GM21528 (cell line): ENCODE measurements at regions not wholly inside any gene's neighbourhood (a gene's known extent, or its start where the extent isn't known, plus 50 kb on each side); places are given as distances from the start of the nearest gene placed in this dataset.

Experiments
- ATAC-seq: cut with Tn5 transposase; IDR thresholded peaks from one replicate; pipeline ENCODE4 v1.9.1; 2021; ENCODE audit warnings: mild to moderate bottlenecking, moderate library complexity; ENCODE audit not compliant: unreplicated experiment, low FRiP score

DNA sequence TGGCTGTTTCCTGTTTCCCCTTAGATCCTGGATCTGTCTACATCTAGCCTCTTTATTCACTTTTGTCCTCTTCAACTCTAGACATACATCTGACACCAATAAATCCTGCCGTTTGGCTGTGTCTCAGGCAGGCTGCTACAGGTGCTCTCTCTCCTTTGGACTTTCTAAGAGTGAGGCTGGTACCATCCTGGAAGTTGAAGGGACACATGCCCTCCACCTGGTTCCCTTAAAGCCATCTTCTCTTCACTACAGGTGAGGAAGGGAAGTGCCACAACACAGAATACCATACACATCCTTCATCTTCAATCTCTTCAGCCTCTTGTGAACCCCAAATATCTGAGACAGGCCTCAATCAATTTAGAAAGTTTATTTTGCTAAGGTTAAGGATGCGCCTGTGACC is 137.9 kb downstream of the BACH1 start:
- ATAC-seq, result no peak

DNA sequence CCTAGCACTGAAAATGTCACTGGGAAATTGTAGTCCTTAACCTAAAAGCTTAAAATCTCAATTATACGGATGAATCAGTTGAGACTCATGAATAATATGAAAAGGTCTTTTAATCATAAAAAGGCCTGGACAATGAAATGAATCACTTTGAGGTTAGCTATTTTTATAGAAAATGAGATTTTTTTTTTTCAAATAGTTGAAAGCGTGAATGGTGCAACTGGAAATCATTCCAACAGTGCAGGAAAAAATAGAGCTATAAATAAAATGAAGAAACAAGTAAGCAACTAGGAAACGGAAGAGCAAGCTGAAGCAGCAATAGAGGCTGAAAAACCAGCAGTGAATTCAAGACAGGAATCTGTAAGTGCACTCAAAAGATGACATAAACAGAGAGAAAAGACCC is 142.9 kb downstream of the BACH1 start:
- no peak for ATAC-seq

DNA sequence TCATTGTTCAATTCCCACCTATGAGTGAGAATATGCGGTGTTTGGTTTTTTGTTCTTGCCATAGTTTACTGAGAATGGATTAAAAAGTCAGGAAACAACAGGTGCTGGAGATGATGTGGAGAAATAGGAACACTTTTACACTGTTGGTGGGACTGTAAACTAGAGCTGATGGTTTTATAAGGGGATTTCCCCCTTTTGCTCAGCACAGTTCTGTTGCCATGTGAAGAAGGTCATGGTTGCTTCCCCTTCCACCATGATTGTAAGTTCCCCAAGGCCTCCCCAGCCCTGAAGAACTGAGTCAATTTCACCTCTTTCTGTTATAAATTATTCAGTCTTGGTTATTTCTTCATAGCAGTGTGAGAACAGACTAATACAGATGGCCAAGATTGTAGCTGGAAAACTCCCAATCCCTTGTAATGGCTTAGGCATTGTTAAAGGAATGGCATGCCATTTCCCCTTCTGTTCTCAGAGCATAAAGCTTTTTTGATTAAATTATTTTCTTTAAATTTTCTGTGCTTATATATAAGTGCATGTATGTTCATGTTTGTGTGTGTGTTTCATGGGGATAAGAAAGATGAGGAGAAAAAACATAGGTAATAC is 144.8 kb downstream of the BACH1 start:
- ATAC-seq, result no peak

DNA sequence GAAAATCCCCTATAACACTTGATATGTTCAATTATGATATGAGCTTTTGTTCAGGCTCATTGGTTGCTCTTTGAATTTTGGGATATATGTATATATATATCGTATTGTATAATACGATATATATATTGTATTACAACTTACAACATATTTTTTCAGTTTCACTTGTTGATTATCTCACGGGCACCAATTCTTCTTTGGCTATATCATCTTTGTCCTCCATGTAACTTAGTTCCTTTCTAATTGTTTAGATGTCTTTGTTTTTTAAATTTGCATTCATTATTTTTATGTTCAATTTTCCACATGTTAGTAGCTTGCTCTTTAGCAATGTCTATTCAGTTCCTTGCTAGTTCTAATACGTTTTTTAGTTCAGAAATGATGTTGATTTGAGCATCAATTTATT is 150.0 kb downstream of the BACH1 start:
- no peak for ATAC-seq

DNA sequence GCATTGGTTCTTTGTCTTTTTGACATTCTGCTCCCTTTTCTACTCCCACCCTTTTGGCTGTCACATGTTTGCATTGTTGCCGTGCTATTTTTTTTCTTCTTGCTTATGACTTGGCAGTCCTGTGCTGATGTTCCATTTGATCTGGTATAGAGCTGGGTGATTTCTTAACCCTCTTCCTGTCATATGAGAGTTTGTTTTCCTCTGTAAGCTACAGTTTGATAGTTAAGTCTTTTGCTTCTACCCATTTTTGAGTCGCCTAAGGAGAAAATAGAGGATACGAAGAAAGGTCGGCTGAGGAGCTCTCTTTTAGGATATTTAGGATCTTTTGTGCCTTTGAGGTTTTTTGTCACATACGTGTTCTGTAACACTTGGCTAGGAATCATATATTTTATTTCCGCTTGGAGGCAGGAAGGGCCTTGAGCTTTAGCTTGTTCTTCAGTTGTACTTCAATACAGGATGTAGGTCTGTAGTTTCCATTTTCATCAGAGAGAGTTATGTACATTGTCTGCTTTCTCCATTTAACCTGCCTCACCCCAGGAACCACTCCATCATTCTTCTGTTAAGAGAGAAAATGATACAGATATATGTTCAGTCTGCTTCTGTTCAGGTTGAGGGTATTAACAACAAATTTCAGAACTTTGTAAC is 150.7 kb downstream of the BACH1 start:
- ATAC-seq, result no peak

DNA sequence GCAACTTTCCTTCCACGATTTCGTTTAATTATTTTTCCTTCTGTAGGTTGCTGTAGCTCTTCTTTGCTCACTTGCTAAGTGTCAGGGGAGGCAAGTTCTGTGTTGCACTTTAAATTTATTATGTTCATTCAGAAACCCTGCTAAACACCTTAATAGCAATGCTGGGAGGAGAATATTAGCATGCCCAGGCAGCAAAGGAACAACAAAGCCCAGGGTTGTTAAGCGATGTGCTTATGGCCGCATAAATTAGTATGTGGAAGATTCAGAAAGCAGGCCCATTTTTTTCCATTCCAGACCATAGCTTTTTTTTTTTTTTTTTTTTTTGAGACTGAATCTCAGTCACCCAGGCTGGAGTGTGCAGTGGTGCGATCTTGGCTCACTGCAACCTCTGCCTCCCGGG is 151.3 kb downstream of the BACH1 start:
- no peak for ATAC-seq

DNA sequence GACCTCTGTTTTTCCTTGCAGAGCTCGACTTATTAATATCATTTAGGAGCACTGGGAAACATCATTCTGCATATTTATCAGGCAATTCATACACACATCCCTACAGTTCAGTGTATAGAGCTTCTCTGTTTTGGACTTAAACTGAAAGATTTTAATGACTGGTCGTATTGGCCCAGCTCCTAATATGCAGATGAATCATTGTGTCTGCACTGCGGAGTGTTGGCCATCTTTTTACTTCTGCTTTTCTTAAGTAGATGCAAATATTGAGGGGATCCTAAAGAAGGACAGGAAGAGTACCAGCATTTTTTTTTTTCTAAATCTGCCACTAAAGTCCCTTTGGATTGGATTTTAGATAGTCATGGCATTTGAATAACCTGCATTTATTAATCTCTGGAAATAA is 154.8 kb downstream of the BACH1 start:
- ATAC-seq, result no peak

DNA sequence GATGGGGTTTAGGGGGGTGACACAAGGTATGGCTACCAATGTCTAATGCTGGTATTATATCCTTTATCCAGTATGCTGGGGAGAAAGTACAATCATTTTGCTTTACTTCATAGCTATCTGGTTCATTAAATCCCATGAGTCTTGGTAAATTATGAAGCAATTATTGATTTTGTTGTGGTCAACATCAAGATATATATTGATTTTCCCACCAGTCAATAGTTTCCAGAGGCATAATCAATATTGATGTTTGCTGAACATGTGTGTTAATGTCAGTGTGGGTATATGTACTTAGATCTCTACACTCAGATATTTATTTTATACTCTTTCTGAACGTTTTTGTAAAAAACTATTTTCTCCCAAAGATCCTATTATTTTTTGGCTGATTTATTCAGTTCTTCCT is 155.5 kb downstream of the BACH1 start:
- no peak for ATAC-seq

DNA sequence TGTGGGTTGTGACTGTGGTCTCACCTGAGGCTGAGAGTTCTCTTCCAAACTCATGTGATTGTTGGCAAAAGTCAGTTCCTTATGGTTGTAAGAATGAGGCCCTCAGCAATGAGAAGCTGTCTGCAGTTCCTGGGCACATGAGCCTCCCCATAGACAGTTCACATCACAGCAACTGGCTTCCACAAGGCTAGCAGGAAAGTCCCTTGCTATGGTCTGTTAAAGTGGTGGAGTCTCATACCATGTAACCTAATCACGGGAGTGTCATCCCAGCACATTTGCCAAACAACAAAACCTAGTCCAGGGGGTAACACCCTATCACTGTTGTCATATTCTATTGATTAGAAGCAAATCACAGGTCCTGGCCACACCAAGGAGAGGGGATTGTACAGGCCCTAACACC is 163.8 kb downstream of the BACH1 start:
- no peak for ATAC-seq

DNA sequence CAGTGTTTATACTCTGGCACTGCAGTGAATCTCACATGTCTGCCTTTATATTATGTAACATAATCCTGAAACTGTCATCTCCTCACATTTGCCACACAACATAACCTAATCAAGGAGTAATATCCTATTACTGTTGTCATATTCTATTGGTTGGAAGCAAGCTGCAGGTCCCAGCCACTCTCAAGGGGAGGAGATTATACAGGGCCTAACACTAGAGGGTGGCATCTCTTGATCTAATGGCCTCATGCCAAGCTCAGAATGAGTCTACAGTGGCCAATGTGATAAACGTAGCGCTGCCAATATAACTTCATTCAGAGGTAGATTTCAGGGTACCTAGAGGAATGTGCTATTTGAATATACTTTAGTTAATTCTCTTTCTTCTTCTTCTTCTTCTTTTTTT is 166.8 kb downstream of the BACH1 start:
- no peak for ATAC-seq

DNA sequence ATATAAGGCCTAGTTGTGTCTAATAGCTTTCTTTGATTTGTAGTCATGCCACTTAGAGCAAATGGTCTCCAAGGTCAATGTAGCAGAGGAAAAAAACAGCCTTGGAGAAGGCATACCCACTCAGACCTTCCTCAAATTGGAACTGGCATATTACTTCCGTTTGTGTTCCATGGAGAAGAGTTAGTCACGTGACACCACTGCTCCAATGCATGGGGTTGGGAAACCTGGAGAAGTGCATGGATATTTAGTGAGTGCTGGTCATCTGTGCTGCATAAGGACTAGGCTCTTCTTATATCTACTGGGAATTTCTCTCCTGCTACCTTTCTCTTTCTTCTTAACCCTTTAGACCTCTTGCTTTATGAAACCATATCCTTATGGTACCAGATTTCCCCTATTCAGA is 167.8 kb downstream of the BACH1 start:
- ATAC-seq, result no peak

DNA sequence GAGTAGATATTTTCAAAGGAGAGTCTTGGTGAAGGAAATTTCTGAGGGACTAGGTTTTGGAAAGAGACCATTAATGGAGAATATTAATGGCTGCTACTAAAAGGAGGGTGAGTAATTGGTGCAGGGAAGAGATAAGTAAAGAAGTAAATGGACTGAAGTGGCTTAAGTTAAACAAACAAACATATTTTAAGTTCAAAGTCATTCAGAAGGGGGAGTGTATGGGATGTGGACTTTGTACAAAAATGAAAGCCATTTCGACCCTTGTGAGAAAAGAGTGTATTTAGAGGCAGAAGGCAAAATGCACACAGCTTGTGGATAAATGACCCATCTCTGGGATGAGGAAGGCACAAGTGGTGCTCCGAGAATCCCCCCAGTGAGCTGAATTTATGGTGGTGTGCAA is 171.7 kb downstream of the BACH1 start:
- ATAC-seq, result no peak

DNA sequence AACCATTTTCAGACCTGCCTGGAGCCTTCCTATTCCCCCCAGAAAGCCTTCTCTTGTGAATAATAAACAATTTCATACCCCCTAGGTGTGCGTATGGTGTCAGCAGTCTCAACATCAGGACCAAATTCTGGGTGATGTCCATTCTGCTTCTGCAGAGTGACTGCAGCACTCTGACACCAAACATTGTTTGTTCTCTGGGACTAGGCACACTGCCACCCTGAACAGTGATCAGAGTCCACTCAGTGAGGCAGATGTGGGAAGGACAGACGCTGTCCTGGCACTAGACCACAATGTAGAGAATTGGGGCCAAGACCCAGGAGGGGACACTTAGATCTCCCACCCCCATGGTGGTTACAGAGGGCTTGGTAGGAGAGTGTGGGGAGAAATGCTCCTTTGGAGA is 175.1 kb downstream of the BACH1 start:
- no peak for ATAC-seq

DNA sequence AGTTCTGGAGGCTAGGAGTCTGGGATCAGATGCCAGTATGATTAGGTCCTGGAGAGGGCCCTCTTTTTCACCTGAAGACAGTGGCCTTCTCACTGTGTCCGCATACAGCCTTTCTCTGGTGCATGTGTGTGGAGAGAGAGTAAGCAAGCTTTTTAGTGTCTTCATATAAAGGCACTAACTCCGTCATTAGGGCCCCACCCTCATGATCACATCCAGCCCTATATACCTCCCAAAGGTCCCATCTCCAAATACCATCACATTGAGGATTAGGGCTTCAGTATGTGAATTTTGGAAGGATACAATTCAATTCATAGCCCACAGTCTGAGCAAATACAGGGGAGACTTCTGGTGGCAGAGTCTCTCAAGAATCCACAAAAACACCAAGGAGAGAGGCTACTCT is 176.6 kb downstream of the BACH1 start:
- no peak for ATAC-seq

DNA sequence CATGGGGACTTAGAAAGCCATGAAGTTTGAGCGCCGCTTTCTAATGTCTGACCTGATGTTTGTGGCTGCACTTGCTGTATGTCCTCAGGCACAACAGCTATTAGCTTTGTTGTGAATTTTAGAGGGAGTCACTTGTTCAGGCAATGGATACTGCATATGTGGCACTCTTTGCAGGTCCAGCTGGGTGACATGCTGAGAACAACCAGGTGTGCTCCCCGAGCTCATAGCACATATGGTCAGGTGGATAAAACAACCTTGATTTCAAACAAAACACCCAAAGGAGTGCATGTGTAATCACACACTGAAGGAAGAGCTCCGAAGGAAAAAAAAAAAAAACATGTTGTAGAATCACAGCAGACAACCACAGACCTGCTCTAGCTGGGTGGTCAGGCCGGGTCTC is 178.6 kb downstream of the BACH1 start:
- no peak for ATAC-seq

DNA sequence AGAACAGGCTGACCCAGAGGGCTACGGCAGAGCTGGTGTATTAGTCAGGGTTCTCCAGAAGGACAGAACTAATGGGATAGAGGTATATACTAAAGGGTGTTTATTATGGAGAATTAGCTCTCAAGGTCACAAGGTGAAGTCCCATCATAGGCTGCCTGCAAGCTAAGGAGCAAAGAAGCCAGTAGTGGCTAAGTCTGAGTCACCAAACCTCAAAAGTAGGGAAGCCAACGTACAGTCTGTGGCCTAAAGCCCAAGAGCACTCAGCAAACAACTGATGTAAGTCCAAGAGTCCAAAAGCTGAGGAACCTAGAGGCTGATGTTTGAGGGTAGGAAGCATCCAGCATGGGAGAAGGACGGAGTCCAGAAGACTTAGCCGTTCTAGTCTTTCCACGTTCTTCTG is 179.2 kb downstream of the BACH1 start:
- ATAC-seq, result no peak

DNA sequence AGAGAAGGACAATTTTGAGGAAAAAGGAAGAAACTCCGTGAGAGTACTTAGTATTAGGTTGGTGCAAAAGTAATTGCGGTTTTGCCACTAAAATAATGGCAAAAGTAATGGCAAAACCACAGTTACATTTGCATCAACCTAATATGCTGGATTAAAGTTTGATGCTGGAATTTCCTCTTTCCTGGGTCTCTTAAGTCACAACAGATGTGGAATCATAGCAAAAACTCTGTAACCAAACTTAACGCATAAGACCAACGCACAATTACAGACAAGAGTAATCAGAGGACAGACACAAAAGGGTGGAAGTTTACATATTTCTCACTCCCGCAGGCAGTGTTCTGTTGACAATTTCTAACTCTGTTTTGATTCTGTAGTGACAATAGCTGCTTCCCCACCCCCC is 182.4 kb downstream of the BACH1 start:
- no peak for ATAC-seq

DNA sequence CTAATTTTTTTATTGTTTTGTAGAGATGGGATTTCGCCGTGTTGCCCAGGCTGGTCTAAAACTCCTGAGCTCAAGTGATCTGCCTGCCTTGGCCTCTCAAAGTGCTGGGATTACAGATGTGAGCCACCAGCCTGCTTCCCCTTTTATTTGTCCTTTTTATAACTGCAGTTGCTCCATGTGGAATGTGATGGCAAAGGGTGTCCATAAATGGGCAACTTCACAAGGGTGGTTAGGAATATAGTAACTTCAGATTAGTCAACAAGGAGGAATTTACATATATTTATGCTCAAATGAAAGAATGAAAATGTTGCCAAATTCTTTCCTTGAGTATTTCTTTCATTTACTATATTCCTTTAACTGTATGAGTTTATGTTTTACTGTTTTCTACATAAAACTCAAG is 182.9 kb downstream of the BACH1 start:
- ATAC-seq, result no peak

DNA sequence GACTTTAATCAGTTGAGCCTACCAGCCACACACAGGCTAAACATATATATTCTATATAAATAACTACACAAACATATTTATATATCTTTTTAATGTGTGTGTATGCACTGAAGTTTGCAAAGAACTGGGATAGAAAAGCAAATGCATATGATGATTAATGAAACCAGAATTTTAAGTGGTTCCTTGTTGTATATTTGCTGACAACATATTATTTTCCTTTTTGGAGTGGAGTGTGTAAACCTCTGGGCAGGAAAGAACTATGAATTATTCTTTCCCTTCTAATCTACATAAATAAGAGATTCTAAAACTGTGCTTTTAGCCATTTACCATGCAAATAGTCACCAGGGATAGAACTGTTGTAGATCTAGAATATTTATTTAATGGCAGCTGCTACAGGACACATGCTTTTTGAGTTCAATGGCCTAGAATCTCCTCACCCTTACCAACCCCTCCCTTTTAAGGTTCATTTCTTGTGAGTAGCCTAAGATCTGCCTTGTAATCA is 187.6 kb downstream of the BACH1 start:
- no peak for ATAC-seq
